ENCODE measurements at regions not wholly inside any gene's neighbourhood (a gene's known extent, or its start where the extent isn't known, plus 50 kb on each side); places are given as distances from the start of the nearest gene placed in this dataset.

DNA sequence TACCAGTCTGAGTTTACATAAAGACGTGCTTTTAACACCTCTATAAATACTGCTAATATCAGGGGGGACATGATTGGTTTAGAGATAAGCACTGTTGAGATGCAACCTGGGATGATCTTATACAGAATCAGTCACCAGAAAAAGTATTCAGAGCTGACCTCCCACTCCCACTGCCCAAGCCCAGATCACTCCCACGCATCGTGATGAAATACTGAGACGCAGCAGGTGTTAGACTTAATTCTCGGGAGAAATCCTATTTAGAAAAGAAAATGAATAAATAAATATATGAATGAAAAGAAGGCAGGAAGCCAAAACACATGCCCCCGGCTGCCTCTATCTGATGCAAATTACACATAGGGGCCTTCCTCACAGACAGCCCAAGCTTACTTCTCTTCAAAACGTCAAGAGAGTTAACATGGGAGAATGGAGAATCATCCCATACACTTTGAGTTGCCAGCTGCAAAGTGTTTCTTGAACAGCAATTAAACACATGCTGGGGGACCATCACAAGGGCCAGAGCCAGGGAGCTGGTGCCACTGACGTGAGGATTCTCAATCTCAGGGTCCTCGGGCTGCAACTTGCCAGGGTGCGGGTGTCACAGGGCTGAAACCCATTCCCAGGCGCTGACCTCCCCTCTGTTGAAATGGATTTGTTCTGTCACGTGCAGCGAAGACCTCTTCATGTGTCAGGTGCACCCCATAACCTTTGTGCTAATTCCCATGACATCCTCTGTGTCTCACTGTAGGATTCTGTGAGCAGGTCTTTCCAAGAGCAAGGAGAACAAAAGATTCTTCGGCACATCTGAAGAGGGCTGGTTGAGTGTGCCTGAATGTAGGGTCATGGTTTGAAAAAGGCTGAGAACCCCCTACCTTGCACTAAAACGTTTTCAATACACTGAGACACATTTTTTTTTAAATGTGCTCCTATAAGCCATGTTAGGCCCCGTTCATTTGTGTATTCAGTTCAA, 764.2 kb upstream of the ARRDC4 start:
- no peak for DNase-seq

DNA sequence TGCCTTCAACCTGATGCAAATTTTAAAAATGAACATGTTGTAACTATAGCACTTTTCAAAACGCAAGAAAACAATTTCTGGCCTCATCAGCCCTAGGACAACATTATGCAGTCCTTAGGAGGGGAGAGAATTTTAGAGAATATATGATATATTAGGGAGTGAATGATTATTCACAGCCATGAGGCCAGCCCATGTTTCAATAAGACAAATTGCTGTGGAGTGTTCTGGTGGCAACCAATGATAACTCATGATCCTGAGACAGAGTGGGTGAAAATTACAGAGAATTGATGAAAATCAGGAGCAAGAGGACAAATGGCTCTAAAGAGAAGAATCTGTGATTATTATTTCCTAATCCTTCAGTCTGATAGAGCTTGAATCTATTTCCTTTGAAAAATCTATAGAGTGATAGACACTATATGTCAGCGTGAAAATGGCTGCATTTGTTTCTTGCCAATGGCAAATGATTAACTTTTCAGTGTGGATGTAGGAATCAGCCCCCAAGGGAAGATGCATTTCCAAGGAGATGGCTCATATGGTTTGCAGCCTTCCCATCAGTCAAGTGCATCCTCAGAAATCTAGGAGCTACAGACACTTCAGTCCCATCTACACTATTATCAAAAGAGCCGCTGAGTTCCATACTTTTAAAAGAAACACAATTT, 761.0 kb upstream of the ARRDC4 start:
- DNase-seq = no peak

DNA sequence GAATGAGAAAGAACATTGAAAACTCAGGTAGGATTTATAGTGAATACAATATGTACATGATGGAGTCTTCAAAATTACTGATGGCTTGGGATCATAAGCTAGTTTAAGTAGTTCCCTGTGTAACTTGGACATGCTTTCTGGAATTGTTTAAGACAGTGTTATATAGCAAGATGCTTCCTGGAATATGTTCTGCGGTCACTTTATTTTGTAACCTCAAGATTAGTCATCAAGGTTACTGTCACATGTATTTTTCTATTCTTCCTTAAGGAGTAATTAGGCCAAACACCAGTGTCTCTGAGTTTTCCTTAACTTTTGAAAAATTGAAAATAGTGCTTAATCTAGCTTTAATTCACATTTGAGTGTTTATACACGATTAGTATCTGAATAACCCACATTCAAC, 760.3 kb upstream of the ARRDC4 start:
- DNase-seq = no peak

DNA sequence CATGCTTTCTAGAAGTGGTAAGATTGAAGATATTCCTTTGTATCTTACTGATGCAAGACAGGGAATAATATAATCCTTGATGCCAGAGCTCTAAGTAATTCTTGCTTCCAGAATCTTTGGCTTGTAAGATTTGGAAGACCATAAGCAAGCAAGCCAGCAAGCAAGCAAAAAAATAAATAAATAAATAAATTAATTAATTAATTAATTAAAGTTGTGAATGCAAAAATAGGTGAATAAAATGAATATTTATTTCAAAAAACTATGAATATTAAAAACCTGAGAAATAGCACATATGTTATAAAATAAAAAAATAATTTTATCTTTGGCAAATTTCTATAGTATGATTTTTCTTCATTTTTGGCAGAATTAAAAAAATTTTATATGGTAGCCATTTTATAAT, 750.2 kb upstream of the ARRDC4 start:
- no peak for DNase-seq

DNA sequence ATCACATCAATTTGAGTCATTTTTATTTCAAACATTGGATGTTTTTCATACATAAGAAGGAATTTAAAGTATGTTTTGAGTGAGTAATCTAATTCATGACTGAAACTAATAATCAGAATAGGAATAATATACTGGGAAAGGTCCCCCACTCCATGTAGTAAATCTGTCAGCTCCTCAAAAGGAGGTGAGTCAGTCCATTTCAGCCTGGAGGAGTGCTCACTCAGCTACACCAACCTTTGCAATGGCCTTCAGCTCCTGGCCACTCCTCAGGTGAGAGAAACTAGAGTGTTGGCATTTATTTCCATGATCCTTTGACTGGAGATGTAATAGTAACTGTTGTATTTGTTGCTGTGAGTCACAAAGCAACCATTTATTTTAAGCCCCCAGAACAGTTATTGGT, 744.9 kb upstream of the ARRDC4 start:
- DNase-seq = no peak

DNA sequence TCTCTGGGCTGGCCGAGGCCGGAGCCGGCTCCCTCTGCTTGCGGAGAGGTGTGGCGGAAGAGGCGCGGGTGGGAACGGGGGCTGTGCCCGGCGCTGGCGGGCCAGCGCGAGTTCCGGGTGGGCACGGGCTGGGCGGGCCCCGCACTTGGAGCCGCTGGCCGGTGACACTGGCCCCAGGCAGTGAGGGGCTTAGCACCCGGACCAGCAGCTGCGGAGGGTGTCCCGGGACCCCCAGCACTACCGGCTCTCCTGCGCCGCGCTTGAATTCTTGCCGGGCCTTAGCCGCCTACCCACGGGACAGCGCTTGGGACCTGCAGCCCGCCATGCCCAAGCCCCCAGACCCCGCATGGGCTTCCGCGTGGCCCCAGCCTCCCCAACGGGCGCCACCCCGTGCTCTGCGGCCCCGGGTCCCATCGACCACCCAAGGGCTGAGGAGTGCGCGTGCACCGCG, 736.3 kb upstream of the ARRDC4 start:
- no peak for DNase-seq

DNA sequence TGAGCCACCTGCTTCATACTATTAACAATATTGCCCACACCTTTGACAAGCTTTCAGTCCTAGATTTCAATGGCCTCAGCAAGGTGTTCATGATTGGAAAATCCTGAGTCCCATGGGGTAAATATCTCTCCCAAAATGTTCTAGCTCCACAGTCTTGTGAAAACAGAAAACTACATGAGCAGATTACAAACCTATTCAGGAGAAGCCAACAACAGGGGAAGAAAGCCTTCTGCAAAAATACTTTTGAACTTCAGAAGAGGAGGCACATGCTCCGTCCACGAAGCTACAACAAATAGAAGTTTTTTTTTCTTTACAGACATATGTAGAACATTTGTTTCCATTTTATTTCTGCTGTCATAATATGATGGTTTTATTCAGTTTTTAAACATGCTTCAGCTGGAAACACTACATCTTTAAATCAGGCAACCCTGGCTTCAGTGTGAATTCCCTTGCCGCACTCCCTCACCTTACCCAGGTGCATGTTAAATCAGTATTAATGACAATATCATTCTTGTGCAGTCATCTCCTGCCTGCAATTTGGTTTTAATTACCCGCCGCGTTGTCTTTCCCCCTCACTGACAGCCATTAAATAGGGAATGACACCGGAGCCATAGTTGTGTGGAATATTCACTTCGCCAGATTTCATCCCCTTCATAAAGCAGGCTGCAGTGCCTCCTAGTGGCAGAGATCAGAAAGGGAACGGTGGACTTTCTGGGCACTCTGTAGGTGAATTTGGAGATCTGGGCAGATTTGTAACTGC, 725.5 kb upstream of the ARRDC4 start:
- DNase-seq = peak; percentile 52

DNA sequence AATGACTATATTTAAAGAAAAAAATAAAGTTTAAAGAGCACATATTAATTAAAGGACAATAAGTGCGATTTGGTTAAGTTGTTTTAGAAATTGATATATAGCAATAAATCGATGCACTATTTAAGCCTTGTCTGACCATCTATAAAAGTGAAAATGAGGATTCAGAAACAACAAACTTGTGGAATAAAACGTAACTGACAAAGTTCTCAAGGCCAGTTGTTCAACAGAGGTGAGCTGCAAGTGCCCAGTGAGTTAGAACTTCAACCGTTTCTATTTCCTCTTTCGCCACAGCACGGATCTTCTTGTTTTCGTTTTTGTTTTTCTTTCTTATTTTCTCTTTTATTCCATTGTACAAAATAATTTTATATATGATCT, 724.9 kb upstream of the ARRDC4 start:
- DNase-seq = no peak

DNA sequence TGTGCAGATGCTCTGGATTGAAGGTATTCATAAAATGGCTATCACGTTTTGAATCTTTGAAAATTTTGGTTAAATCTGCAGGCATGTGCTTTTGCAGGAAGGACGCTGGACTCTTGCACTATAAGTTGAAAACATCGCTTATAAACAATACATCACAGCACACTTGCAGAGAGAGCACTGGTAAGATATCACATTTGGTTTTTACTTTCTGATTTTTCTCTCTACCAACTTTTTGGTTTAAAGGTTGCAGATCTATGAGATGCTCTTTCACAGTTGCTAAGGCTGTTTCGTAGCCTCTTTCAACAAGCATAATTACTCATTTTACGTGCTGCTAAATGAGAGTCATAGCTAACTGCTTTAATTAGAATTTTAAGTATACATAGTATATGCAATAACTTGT, 724.4 kb upstream of the ARRDC4 start:
- no peak for DNase-seq

DNA sequence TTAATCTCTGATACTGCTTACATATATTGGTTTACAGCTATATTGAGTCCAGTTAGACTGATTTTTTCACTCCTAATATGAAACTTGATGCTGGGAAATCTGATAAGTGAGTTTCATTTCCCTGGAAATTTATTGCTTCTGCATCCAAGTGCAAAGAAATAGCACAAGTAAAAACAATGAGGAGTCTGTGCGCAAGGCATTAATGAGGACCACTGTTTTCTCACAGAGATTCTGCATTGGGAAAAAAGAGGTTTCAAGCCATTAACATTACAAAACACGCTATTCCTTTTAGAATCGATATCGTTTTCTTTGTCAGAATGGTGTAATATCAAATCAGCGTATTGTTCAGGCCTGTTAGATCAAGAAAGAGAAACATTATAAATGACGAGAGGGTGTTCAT, 723.3 kb upstream of the ARRDC4 start:
- DNase-seq = no peak

DNA sequence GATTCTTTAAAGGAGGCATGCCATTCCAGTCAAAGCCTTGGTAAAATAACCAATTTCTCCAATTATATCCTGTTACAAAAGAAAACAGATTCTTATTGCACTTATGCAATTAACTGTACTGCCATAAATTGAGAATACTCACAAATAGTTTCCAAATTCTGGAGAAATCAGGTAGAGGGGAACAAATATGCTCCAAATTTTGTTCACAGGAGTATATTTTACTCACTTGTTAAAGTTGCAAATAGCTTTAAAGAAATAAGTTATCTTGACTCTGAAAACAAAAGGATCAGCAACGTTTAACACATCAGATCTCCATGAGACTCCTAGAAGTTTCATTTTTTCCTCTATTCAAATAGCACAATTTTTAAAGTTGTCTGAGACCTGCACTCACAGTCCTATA, 712.1 kb upstream of the ARRDC4 start:
- DNase-seq = no peak

DNA sequence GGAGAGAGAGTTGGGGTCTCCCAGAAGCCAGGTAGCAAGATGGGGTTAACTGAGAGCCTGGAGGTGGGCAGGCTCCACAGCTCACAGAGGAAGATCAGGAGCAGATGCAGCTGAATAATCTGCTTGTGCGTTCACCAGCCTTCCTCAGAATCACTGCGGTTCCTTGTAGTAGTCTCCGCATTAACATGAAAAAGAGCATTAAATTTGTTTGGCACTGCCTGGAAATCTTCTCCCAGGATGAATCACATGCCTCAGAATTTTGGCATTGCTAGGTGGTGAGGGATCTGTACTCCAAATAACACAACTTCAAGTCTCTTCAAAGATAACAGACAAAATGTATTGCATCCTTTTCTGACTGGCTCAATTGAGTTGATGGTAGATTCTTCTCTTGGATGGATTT, 700.6 kb upstream of the ARRDC4 start:
- DNase-seq = no peak

DNA sequence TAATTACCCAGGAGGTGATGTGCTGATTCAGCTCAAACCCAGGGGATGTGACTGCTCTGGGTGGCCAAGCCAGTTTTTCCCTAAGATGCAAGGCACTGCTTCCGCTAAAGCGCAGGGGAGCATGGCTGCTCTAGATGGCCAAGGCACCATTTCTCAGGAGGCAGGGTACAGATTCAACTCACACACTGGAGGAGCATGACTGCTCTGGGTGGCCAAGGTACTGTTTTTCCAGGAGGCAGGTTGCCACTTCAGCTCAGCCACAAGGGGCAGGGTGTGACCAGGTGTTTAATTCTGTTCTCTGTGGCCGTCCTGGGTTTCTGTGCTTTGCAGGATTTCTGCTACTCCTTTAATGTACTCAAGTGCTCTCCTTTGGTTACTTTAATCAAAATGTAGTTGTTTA, 659.3 kb upstream of the ARRDC4 start:
- DNase-seq = no peak

DNA sequence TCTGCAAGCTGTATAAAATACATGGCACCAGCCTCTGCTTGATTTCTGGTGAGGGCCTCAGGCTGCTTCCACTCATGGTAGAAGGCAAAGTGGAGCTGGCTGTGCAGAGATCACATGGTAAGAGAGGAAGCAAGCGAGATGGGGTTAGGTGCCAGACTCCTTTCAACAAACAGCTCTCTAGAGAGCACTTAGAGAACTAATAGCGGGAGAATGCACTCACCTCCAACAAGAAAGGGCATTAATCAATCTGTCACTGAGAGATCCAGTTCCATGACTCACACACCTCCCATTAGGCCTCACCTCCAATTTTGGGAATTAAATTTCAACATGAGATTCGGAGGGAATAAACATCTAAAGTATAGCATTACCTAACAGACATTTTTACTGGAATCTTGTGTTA, 644.1 kb upstream of the ARRDC4 start:
- no peak for DNase-seq

DNA sequence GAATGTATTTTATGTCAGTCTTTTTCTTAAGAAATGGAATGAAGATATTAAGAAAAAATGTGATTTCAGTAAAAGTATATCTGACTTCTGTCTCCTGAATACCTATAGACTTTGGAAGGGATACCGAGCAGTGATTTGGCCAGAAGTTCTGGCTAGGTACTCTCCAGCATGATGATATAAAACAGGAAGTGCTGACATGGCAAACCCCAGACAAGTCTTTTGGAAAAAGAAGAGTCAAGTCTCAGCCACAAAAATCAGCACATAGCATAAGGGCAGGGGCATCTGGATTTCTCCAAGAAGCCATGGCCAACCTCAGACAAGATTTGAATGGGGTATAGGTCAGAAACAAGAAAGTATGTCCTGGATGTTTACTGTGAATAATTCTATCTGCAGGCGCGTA, 643.3 kb upstream of the ARRDC4 start:
- DNase-seq = no peak

DNA sequence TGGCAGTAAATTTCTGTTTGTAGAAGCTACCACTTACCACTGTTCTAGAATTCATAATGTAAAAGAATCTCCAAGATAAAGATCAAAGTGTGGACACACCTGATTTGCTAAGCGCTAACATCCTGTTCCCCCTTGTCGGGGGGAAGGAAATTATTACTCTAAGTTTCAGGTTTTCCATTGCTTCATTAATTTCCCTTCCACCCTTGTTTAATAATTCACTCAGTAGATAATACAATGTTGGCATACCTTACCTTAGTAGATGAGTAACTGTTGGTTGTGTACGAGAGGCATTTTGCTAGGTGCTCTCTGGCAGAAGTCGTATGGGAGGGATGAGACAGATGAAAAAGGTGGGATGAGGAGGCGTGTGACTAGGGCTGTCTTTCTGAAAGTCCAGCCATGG, 641.2 kb upstream of the ARRDC4 start:
- DNase-seq = no peak

DNA sequence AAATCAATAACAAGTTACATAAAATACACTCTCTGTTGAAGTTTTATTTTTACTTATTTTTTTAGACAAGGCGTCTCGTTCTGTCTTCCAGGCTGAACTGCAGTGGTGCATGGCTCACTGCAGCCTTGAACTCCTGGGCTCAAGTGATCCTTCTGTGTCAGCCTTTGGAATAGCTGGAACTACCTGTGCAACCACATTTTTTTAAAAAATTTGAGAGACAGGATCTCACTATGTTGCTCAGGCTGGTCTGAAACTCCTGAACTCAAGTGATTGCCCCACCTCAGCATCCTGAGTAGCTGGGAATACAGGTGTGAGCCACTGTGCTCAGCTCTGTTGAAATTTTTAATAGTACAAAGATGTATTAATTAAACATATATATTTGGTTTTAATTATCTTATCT, 614.3 kb upstream of the ARRDC4 start:
- no peak for DNase-seq

DNA sequence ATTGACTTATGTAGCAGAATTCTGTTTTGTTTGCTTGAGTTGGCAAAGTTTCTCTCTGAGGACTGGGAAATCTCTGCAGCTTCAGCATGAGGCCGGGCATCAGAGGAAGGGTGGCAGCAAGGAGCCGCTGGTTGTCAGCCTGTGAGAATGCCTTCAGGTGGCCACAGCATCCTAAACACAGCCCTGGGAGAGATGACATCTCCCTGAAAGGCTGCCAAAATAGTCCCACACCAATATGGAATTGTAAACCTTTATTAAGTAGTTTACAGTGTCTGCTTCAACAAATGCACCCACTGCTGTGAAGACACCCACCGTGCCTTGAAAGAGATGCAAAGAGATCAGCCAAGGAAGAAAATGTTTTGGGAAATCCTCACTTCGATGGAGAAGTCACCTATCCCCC, 609.7 kb upstream of the ARRDC4 start:
- DNase-seq = no peak

DNA sequence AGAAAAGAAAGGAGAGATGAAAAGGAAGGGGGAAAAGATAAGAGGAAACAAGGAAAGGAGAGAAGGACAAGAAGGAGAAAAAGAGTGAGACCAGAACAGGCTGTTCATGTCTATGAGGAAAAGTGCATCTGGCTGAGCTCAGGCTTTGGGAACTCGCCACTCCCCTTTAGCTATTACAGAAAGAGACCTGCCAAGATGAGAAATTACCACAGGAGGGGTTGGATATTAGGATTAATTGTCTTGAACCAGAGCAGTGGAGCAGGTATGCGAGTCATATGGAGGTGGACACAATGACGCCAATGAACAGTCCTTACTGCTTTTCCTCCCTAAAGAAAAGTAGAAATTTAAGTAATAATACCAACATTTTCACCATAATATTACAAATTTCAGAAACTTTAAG, 577.0 kb upstream of the ARRDC4 start:
- no peak for DNase-seq

DNA sequence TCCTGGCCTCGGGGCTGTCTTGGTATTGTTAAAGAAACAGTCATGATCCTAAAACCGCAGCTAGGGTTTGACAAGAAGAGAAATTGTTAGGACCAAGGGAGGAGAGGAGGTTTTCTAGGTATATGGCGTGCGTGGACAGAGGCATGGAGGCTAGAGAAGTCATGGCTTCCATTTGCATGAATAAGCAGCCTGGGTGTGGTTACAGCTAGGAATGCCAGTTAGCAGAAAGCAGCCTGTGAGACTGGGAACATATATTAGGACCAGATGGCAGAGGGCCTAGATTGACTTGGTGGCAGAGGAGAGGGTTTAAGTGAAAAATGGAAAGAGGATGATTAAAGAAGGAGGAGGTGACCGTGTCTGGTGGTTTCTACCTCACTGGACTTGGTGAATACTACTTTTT, 573.6 kb upstream of the ARRDC4 start:
- DNase-seq = no peak

DNA sequence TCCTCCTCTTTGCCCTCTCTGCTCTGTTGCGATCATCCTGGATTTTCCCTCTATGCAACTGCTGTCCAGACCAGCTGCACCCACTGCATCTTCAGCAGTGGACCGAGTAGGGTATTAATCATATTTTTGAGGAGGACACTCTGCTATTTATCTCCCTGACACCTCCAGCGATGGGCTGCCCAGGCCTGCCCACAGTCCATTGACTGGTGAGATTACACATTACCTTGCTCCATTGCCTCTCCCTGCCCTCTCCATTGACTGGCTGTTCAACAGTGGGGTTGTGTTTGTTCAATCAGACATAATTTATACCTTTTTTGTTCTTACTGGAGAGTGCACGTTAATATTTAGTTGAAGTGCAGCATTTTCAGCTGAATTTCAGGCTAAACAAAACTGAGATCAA, 559.3 kb upstream of the ARRDC4 start:
- DNase-seq = no peak

DNA sequence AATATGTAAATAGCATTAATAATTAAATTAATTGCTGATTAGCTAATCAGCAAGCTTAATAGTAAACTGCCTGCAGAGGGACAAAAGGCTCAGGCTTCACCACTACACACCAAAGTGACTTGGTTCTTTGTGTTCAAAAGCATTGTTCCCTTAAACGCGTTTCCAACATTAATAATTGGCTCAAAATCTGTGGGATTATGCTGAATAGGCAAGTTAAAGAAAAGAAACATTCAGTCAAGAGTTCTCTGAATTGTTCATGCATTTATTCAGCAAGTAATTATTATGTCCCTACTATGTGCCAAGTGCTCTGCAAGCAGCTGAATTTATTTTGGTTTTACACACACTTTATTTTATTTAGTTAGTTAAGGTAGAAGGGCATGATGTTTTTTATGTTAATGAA, 558.5 kb upstream of the ARRDC4 start:
- DNase-seq = no peak

DNA sequence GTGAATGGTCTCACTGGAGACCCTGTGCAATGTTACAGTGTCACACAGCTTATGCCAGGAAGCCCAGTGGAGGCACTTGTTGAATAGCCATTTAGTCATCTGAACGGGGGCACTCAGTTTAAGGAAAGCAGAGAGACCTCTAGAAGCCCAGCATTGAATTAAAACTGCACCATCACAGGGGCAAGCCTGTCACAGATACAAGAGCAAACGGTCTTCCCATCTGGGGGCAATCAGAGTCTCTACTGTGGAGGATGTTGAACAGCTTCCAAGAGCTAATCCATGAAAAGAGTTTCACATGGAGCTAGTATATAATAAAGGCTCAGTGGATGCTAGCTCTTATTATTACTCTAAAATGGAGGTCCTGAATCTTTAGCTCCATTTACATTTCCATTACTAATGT, 553.7 kb upstream of the ARRDC4 start:
- DNase-seq = no peak

All from NCI-H345 (cell line).